IPS DF 6.9 (cell line): ENCODE measurements at regions not wholly inside any gene's neighbourhood (a gene's known extent, or its start where the extent isn't known, plus 50 kb on each side); places are given as distances from the start of the nearest gene placed in this dataset.

Experiments used
- DNase-seq: peaks from one replicate; pipeline ENCODE4 v3.0.0-alpha.2; 2013; ENCODE audit warnings: low read depth, low spot score
- H3K27ac ChIP-seq: one replicate; pipeline ENCODE4 v1.5.1; 2013; ENCODE audit warnings: low read length, control low read depth
- H3K27me3 ChIP-seq: 2 replicates; pipeline ENCODE4 v1.6.1; 2013; ENCODE audit warnings: mild to moderate bottlenecking, low read length; ENCODE audit not compliant: control insufficient read depth, insufficient read depth
- H3K36me3 ChIP-seq: 2 replicates; pipeline ENCODE4 v1.6.1; 2013; ENCODE audit warnings: low read length; ENCODE audit not compliant: control insufficient read depth, insufficient read depth
- H3K4me1 ChIP-seq: 2 replicates; pipeline ENCODE4 v1.6.1; 2013; ENCODE audit warnings: low read length; ENCODE audit not compliant: control insufficient read depth, insufficient read depth
- H3K4me3 ChIP-seq: 2 replicates; pipeline ENCODE4 v1.5.1; 2013; ENCODE audit warnings: mild to moderate bottlenecking, low read length
- H3K9me3 ChIP-seq: 2 replicates; pipeline ENCODE4 v1.6.1; 2013; ENCODE audit warnings: low read length, inconsistent platforms; ENCODE audit not compliant: control insufficient read depth, insufficient read depth
- WGBS: extraction: QIAGEN DNeasy Blood & Tissue Kit; methylation state at CpG from one replicate; pipeline ENCODE4 v1.1.7; 2013; ENCODE audit warnings: mixed read lengths, missing lambda C conversion rate; ENCODE audit not compliant: insufficient read length, insufficient coverage; 5-methylcytosine and 5-hydroxymethylcytosine counted together

- no CpG with 5 or more reads among the region's 2 CpGs for WGBS
- Histone ChIP-seq H3K27me3 (no peaks in the 10 kb centered on the region), H3K36me3 (no peaks in the 10 kb centered on the region), H3K27ac (no peak overlapping the region), H3K9me3 (no peaks in the 10 kb centered on the region), H3K4me1 (no peaks in the 10 kb centered on the region), H3K4me3 (no peak overlapping the region)
- no peak for DNase-seq
Measured at GRCh38 chrX:16487620-16488385, 162.2 kb upstream of the S100G start.

- Histone ChIP-seq H3K9me3 (no peaks in the 10 kb centered on the region), H3K4me1 (no peaks in the 10 kb centered on the region), H3K27me3 (no peaks in the 10 kb centered on the region), H3K27ac (no peak overlapping the region), H3K4me3 (no peak overlapping the region), H3K36me3 (no peaks in the 10 kb centered on the region)
- DNase-seq, result no peak
- WGBS, result no CpG with 5 or more reads among the region's 3 CpGs
Measured at GRCh38 chrX:16488959-16489358, 161.0 kb upstream of the S100G start.

- no peak for DNase-seq
- no CpG with 5 or more reads among the region's 1 CpG for WGBS
- Histone ChIP-seq H3K4me1 (no peaks in the 10 kb centered on the region), H3K27ac (no peak overlapping the region), H3K36me3 (no peaks in the 10 kb centered on the region), H3K27me3 (no peaks in the 10 kb centered on the region), H3K9me3 (no peaks in the 10 kb centered on the region), H3K4me3 (no peak overlapping the region)
Measured at GRCh38 chrX:16491461-16491860, 158.5 kb upstream of the S100G start.

DNA sequence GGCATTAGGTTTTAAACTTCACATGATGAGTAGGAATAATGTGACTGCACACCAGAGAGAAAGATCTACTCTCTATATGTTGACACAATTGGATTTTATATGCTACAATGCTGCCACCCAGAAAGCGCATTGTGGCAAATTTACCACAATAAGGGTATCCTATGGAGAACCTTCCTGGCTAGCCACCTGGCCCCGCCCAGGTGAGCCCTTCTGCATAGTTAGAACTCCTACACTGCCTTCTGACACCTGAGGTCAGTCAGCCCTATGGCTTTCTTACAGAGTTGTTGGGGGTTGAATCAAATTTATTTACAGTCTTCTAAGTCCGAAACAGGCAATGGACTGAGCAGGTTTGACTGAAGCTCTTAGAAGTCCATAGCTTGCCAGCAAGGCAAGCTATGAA, 153.8 kb upstream of the S100G start:
- no peak overlapping the region for H3K4me3 ChIP-seq
- DNase-seq, result no peak
- no peaks in the 10 kb centered on the region for H3K9me3 ChIP-seq
- no peak overlapping the region for H3K27ac ChIP-seq
- H3K27me3 ChIP-seq, result no peaks in the 10 kb centered on the region
- no peaks in the 10 kb centered on the region for H3K4me1 ChIP-seq
- WGBS, result no CpG with 5 or more reads among the region's 3 CpGs
- no peaks in the 10 kb centered on the region for H3K36me3 ChIP-seq

GRCh38 chrX:16511796-16512776, 137.9 kb upstream of the S100G start:
- no CpG with 5 or more reads among the region's 11 CpGs for WGBS
- DNase-seq, result no peak

DNA sequence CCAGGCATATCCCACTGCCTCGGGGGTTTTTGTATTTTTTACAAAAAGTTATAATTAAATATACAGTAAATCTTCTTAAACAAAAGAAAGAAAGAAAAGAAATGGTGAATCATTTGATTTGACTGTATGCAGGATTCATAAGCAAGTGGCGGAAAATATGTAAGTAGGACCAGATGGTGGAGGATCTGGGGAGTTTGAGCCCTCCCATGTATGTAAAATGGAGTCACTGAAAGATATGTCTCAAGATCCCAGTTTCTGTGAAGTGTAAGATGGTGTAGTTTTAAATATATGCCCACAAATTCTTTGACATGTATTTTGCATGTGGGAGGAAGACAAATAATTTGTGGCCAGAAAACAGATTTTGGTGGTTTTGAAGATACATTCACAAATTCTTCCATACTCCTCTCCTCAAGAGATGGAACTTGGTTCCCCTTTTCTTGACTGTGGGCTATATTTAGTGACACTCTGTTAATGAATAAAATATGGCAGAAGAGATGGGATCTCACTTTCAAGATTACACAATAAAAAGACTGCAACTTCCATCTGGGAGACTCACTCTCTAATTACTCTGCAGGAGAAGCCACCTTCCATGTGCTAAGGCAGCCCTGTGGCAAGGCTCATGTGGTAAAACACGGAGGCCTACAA, 133.6 kb upstream of the S100G start:
- DNase-seq, result no peak
- no peaks in the 10 kb centered on the region for H3K4me1 ChIP-seq
- WGBS, result no CpG with 5 or more reads among the region's 3 CpGs
- no peak overlapping the region for H3K27ac ChIP-seq
- no peaks in the 10 kb centered on the region for H3K36me3 ChIP-seq
- H3K4me3 ChIP-seq, result no peak overlapping the region
- H3K27me3 ChIP-seq, result no peaks in the 10 kb centered on the region; the same call in 1 of the 2 replicates
- H3K9me3 ChIP-seq, result no peaks in the 10 kb centered on the region

More at GRCh38 chrX:16511796-16512776, 137.9 kb upstream of the S100G start:
- no peak overlapping the region for H3K4me3 ChIP-seq
- no peaks in the 10 kb centered on the region for H3K4me1 ChIP-seq
- H3K36me3 ChIP-seq, result no peaks in the 10 kb centered on the region
- H3K9me3 ChIP-seq, result no peaks in the 10 kb centered on the region
- no peak overlapping the region for H3K27ac ChIP-seq
- no peaks in the 10 kb centered on the region; the same call in 1 of the 2 replicates for H3K27me3 ChIP-seq

DNA sequence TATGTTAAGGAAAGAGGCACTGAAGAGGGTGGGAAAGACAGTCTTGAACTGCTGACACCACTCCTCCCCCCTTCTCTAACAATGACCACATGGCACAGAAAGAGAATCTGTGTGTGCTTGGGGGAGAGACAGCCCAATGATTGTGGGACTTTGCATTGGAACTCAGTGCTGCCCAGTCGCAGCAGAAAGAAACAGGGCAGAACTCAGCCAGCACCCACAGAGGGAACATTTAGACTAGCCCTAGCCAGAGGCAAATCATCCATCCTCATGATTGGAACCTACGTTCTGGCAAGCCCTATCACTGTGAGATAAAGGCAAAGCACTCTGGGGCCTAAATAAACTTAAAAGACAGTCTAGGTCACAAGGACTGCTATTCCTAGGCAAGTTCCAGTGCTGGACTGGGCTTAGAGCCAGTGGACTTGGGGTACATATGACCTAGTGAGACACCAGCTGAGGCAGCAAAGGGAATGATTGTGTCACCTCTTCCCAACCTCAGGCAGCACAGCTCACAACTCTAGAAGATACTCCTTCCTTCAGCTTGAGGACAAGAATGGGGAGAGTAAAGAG, 132.8 kb upstream of the S100G start:
- Histone ChIP-seq H3K4me1 (no peaks in the 10 kb centered on the region), H3K4me3 (no peak overlapping the region), H3K27me3 (no peaks in the 10 kb centered on the region), H3K36me3 (no peaks in the 10 kb centered on the region), H3K27ac (no peak overlapping the region), H3K9me3 (no peaks in the 10 kb centered on the region)
- no peak for DNase-seq
- no CpG with 5 or more reads among the region's 2 CpGs for WGBS

DNA sequence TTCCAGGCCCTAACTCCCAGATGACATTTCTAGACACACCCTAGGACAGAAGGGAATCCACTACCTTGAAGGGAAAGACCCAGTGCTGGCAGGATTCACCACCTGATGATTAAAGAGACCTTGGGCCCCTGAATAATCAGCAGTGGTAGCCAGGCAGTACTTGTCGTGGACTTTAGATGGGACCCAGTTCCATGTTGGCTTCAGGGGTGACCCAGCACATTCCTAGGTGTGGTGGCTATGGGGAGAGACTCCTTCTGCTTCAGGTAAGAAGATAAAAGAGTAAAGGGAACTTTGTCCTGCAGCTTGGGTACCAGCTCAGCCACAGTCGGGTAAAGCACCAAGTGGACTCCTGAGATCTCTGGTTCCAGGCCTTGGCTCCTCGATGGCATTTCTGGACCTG, 131.8 kb upstream of the S100G start:
- Histone ChIP-seq H3K36me3 (no peaks in the 10 kb centered on the region), H3K27ac (no peak overlapping the region), H3K27me3 (no peaks in the 10 kb centered on the region), H3K9me3 (no peaks in the 10 kb centered on the region), H3K4me1 (no peaks in the 10 kb centered on the region), H3K4me3 (no peak overlapping the region)
- no CpG with 5 or more reads among the region's 3 CpGs for WGBS
- DNase-seq, result no peak

DNA sequence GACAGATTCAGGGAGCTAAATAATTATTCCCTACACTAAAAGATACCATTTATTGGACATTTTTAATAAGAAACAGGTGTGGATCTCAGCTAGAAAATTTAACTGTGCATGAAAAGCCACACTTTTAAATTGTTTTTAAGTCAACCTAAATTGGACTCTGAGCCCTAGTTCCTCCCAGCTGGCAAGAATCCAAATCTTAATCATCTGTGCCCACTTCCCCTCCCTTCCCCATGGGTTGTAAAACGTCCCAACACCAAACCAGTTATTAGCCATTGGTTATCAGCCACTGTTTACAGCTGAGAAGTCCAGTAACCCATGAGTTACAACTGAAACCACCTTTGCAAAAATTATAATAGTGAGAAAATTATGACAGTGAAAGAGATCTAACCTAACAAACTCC, 125.6 kb upstream of the S100G start:
- WGBS, result no CpG with 5 or more reads among the region's 1 CpG
- H3K9me3 ChIP-seq, result no peaks in the 10 kb centered on the region; the same call in 1 of the 2 replicates

DNA sequence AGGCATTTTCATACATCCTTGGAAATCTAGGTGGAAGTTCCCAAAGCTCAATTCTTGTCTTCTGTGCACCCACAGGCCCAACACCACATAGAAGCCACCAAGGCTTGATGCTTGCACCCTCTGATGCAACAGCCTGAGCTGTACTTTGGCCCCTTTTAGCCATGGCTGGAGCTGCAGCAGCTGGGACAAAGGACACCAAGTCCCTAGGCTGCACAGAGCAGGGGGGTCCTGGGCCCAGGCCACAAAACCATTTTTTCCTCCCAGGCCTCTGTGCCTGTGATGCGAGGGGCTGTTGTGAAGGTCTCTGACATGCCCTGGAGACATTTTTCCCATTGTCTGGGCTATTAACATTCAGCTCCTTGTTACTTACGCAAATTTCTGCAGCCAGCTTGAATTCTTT, 124.0 kb upstream of the S100G start:
- H3K36me3 ChIP-seq, result no peaks in the 10 kb centered on the region
- H3K27ac ChIP-seq, result no peak overlapping the region
- H3K27me3 ChIP-seq, result no peaks in the 10 kb centered on the region
- WGBS, result no CpG with 5 or more reads among the region's 2 CpGs
- DNase-seq, result no peak
- no peak overlapping the region for H3K4me3 ChIP-seq
- H3K9me3 ChIP-seq, result no peaks in the 10 kb centered on the region; the same call in 1 of the 2 replicates
- no peaks in the 10 kb centered on the region for H3K4me1 ChIP-seq

More for the DNA sequence above, 125.6 kb upstream of the S100G start:
- H3K36me3 ChIP-seq, result no peaks in the 10 kb centered on the region
- H3K4me1 ChIP-seq, result no peaks in the 10 kb centered on the region
- no peaks in the 10 kb centered on the region for H3K27me3 ChIP-seq
- DNase-seq, result no peak
- H3K27ac ChIP-seq, result no peak overlapping the region
- no peak overlapping the region for H3K4me3 ChIP-seq
